IPS-15b (cell line): ENCODE measurements at regions not wholly inside any gene's neighbourhood (a gene's known extent, or its start where the extent isn't known, plus 50 kb on each side); places are given as distances from the start of the nearest gene placed in this dataset.
"Not testable (repeated sequence)": the region's sequence is repeated elsewhere in the genome, so short reads cannot be mapped to it uniquely, and the experiment has no call there.

Experiments used
- H3K27me3 ChIP-seq: one replicate; pipeline ENCODE4 v1.6.1; 2013; ENCODE audit warnings: low read length; ENCODE audit not compliant: control insufficient read depth, insufficient read depth
- H3K36me3 ChIP-seq: one replicate; pipeline ENCODE4 v1.6.1; 2013; ENCODE audit warnings: low read length; ENCODE audit not compliant: control insufficient read depth, insufficient read depth
- H3K4me1 ChIP-seq: one replicate; pipeline ENCODE4 v1.6.1; 2013; ENCODE audit warnings: mild to moderate bottlenecking, low read length; ENCODE audit not compliant: control insufficient read depth, insufficient read depth
- H3K4me3 ChIP-seq: one replicate; pipeline ENCODE4 v1.5.1; 2013; ENCODE audit warnings: low read depth, low read length
- H3K9ac ChIP-seq: one replicate; pipeline ENCODE4 v1.6.1; 2013; ENCODE audit warnings: low read depth, mild to moderate bottlenecking, low read length
- H3K9me3 ChIP-seq: one replicate; pipeline ENCODE4 v1.6.1; 2013; ENCODE audit warnings: mild to moderate bottlenecking, low read length; ENCODE audit not compliant: control insufficient read depth, insufficient read depth

DNA sequence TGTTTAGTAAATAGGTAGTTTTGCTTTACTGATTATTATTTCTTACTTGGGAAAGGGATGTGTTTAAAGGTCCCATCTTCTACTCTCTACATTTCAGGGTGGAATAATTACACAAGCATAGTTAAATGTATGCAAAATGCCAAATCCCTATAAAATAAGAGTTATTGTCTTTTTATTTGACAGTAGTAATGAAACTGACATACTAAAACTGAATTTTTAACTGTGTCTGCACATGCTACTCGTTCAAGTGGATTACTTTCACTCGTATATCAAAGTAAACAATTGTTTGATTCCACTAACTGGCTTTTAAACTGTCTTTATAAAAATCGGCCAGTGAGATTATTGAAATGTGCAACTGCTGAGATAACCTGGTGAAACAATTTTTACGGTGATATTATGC, 602.9 kb upstream of the ADGRB3 start:
- no peaks in the 10 kb centered on the region for H3K27me3 ChIP-seq
- H3K4me1 ChIP-seq: no peaks in the 10 kb centered on the region
- no peaks in the 10 kb centered on the region for H3K36me3 ChIP-seq
- H3K9ac ChIP-seq: no peak overlapping the region
- peaks cover 3% of the 10 kb centered on the region for H3K9me3 ChIP-seq
- no peak overlapping the region for H3K4me3 ChIP-seq

DNA sequence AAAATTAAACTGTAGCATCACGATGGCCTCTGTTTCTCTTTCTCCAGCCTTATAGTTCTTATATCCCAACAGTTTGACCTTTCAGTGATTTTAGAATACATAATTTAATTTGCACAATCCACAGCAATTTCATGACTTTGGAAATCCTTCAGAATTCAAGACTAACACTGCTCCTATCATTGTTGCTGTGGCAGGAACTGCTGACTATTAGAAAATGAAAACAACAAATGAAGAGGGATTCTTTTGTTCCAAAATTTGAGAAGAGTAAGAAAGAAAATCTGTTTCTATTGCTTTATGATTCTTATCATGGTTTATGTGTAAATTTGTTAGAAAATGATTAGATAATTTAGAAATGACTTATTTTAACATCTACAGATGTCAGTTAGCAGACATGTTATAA, 604.0 kb upstream of the ADGRB3 start:
- Histone ChIP-seq H3K27me3 (no peaks in the 10 kb centered on the region), H3K9me3 (peaks cover 2% of the 10 kb centered on the region), H3K4me1 (no peaks in the 10 kb centered on the region), H3K4me3 (no peak overlapping the region), H3K9ac (no peak overlapping the region), H3K36me3 (no peaks in the 10 kb centered on the region)

DNA sequence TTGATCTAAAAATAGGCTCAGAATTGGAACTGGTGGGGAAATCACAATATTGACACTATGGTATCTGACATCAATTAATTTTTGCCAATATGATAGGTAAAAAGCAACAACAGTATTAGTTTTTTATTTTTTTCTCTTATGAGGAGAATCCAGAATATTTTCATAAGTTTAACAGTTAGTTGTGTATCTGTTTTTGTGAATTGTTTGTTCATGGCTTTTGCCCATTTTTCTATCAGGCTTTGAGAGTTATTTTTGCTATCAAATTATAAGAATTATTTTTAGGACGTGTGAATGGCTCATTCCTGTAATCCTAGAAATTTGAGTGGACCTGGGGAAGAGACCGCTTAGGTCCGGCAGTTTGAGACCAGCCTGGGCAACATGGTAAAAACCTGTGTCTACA, 608.6 kb upstream of the ADGRB3 start:
- Histone ChIP-seq H3K36me3 (no peaks in the 10 kb centered on the region), H3K4me3 (no peak overlapping the region), H3K4me1 (no peaks in the 10 kb centered on the region), H3K9ac (no peak overlapping the region), H3K9me3 (no peaks in the 10 kb centered on the region), H3K27me3 (no peaks in the 10 kb centered on the region)

DNA sequence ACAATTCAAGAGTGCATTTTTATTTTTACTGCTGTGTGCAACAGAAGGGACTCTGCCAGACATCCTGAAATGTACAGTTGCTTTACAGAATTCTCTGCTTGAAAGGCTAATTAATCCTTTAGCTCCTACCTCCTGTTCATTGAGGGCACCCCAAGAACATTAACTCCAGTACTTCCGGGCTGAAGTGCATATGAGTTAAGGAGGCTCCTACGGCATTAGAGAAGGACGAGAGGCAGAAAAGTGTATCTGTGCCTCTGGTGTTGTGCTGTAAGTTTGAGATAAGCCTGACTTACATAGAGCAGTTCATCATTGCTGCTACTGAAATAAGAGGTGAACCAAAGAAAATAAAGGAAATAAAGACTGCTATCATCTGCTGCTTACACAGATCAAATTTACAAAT, 609.3 kb upstream of the ADGRB3 start:
- H3K9me3 ChIP-seq: no peaks in the 10 kb centered on the region
- H3K4me3 ChIP-seq: no peak overlapping the region
- no peaks in the 10 kb centered on the region for H3K36me3 ChIP-seq
- H3K27me3 ChIP-seq: no peaks in the 10 kb centered on the region
- no peaks in the 10 kb centered on the region for H3K4me1 ChIP-seq
- no peak overlapping the region for H3K9ac ChIP-seq

DNA sequence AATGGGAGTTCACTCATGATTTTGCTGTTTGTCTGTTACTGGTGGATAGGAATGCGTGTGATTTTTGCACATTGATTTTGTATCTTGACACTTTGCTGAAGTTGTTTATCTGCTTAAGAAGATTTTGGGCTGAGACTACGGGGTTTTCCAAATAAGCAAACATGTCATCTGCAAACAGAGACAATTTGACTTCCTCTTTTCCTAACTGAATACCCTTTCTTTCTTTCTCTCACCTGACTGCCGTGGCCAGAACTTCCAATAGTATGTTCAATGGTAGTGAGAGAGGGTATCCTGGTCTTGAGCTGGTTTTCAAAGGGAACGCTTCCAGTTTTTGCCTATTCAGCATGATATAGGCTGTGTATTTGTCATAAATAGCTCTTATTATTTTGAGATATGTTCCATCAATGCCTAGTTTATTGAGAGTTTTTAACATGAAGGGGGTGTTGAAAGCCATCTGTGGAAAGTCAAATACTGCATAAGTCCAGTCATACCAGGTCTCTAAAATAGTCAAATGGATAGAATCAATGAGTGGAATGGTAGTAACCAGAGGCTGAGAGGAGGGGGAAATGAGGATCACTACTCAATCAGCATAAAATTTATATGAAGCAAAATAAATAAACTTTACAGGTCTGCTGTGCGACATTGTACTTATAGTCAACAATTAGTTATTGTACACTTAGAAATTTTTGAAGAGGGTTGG, 610.4 kb upstream of the ADGRB3 start:
- H3K27me3 ChIP-seq: no peaks in the 10 kb centered on the region
- H3K9me3 ChIP-seq: no peaks in the 10 kb centered on the region
- no peaks in the 10 kb centered on the region for H3K36me3 ChIP-seq
- no peak overlapping the region for H3K4me3 ChIP-seq
- no peaks in the 10 kb centered on the region for H3K4me1 ChIP-seq
- no peak overlapping the region for H3K9ac ChIP-seq

DNA sequence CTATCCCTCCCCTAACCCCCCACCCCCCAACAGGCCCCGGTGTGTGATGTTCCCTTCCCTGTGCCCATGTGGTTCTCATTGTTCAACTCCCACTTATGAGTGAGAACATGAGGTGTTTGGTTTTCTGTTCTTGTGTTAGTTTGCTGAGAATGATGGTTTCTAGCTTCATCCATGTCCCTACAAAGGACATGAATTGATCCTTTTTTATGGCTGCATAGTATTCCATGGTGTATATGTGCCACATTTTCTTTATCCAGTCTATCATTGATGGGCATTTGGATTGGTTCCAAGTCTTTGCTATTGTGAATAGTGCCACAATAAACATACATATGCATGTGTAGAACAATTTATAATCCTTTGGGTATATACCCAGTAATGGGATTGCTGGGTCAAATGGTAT, 612.1 kb upstream of the ADGRB3 start:
- not testable (repeated sequence) for H3K9ac ChIP-seq, H3K9me3 ChIP-seq, H3K4me1 ChIP-seq, H3K27me3 ChIP-seq, H3K36me3 ChIP-seq, H3K4me3 ChIP-seq

DNA sequence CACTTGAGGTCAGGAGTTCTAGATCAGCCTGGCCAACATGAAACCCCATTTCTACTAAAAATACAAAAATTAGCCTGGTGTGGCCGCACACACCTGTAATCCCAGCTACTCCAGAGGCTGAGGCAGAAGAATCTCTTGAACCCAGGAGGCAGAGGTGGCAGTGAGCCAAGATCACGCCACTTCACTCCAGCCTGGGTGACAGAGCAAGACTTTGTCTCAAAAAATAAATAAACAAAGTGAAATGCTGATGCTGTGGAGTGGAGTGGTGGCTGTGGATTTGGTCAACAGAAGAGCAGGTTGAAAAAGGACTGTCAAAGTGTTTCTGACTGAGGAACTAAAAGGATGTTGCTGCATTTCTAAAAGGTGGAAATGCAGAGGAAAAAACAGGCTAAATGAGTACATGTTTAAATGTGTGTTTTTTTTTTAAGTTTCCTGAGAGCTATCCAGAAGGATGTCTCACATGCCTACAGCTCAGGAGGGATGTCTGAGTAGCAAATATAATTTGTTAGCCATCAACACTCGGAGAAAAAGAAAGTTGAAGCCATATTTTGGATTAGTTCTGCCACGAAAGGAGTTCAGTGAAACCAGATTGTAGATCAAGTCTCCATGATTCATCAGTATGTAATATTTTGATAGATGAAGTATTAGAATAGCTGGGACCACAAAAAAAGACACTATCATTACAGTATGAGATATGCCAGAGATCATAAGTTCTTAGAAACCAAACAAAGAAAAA, 621.1 kb upstream of the ADGRB3 start:
- H3K4me3 ChIP-seq: no peak overlapping the region
- H3K9me3 ChIP-seq: no peaks in the 10 kb centered on the region
- no peak overlapping the region for H3K9ac ChIP-seq
- H3K27me3 ChIP-seq: no peaks in the 10 kb centered on the region
- H3K36me3 ChIP-seq: no peaks in the 10 kb centered on the region
- H3K4me1 ChIP-seq: peaks cover 6% of the 10 kb centered on the region

DNA sequence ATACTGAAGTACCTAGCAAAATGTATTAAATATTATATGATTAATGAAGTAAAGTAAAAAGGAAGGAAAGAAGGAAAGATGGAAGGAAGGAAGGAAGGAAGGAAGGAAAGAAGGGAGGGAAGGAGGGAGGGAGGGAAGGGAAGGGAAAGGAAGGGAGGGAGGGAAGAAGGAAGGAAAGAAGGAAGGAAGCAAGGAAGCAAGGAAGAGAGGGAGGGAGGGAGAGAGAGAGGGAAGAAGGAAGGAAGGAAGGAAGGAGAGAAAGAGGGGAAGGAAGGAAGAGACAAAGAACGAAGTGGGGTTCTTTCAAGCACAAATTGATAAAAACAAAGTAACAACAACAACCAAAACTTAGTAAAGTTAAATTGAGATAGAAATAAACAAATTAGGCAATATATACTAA, 622.3 kb upstream of the ADGRB3 start:
- no peaks in the 10 kb centered on the region for H3K36me3 ChIP-seq
- H3K9ac ChIP-seq: no peak overlapping the region
- no peaks in the 10 kb centered on the region for H3K27me3 ChIP-seq
- H3K4me3 ChIP-seq: no peak overlapping the region
- H3K9me3 ChIP-seq: no peaks in the 10 kb centered on the region
- peaks cover 6% of the 10 kb centered on the region for H3K4me1 ChIP-seq

DNA sequence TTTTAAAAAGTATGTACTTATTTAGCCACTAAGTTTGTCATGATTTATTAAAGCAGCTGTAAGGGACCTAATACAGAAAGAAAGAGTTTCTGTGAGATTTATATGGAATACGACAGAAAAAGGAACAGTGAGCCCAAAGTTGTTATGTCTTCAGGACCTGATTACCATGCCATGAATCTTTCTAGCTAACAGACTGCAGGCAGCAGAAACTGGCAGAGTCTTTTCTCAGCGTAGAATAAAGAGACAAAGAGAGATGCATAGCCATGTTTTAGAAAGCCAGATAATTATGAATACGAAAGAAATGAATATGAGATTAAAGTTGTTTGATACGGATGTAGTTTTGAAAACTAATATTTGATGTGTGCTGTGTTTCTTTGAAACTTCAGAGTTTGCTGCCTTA, 624.1 kb upstream of the ADGRB3 start:
- no peak overlapping the region for H3K4me3 ChIP-seq
- H3K9ac ChIP-seq: no peak overlapping the region
- peaks cover 5% of the 10 kb centered on the region for H3K4me1 ChIP-seq
- H3K9me3 ChIP-seq: no peaks in the 10 kb centered on the region
- no peaks in the 10 kb centered on the region for H3K36me3 ChIP-seq
- H3K27me3 ChIP-seq: no peaks in the 10 kb centered on the region

DNA sequence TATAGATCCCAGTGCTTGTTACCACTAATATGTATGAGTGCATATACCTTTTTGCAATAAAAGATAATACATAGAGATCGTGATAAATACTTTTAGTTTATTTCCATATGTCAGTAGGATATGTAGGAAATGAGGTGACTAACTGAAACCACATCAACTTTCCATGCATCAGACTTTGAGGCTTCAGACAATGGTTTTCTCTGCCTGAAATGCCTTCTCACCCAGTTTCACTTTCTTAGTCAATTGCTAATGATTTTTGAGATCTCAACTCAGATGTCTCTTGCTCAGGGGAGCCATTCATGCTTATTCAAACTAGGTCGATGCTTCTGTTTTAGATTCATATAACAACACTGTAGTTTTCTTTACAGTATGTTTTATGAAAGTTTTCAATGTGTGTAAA, 626.6 kb upstream of the ADGRB3 start:
- Histone ChIP-seq H3K4me1 (no peaks in the 10 kb centered on the region), H3K4me3 (no peak overlapping the region), H3K9me3 (no peaks in the 10 kb centered on the region)

DNA sequence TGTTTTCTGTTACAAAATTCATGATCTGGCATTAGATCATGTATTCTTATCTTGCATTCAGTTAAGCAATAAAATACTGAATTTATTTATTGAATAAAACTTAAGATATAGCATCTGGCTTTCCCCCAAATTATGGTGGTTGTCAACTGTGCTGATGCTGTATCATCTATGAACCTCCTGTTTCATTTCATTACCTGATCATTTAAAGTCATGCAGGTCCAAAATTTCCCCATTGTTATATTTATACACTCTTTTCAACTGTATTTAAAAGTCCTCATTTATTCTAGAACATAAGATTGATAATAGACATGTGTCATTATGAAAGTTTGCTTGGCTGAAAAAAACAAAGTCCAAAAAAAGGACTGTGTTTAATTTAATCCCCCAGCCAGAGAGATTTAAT, 627.4 kb upstream of the ADGRB3 start:
- Histone ChIP-seq H3K4me1 (no peaks in the 10 kb centered on the region), H3K27me3 (no peaks in the 10 kb centered on the region), H3K4me3 (no peak overlapping the region), H3K36me3 (no peaks in the 10 kb centered on the region), H3K9ac (no peak overlapping the region), H3K9me3 (no peaks in the 10 kb centered on the region)

More for the DNA sequence above, 626.6 kb upstream of the ADGRB3 start:
- no peak overlapping the region for H3K9ac ChIP-seq
- H3K36me3 ChIP-seq: no peaks in the 10 kb centered on the region
- no peaks in the 10 kb centered on the region for H3K27me3 ChIP-seq

DNA sequence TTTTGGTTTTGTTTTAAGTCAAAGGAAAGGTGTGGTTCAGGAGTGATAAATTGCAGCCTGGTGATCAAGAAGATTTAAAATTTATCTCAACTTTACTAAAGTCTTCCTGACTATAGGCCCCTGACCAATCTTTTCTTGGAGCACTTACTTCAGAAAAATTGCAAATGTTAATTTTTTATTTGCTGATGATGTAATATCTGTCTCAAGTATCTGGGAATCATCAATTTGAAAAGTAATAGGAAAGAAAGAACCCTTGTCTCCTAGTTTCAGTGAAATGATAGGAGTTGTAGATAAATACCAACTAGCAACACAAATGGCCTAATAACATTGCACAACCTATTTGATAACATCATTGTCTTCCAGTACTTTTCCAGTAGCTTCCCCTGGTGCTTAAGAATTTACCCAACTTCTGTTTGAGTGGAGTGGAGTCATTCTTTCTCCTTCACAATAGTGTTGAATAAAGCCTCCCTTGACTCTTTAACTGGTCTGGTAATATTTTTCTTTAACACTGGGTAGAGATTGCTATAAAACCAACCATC, 648.3 kb upstream of the ADGRB3 start:
- Histone ChIP-seq H3K4me3 (no peak overlapping the region), H3K4me1 (no peaks in the 10 kb centered on the region), H3K27me3 (no peaks in the 10 kb centered on the region), H3K36me3 (no peaks in the 10 kb centered on the region), H3K9me3 (no peaks in the 10 kb centered on the region), H3K9ac (no peak overlapping the region)
